GM21515 (cell line): ENCODE measurements at regions not wholly inside any gene's neighbourhood (a gene's known extent, or its start where the extent isn't known, plus 50 kb on each side); places are given as distances from the start of the nearest gene placed in this dataset.

ENCODE experiments used
- ATAC-seq: cut with Tn5 transposase; IDR thresholded peaks from one replicate; pipeline ENCODE4 v1.9.1; 2021; ENCODE audit not compliant: unreplicated experiment

- ATAC-seq: no peak
These were observed 390.7 kb upstream of the SLITRK1 start for GRCh38 chr13:84272877-84273562.

- no peak for ATAC-seq
These were observed 383.0 kb upstream of the SLITRK1 start for GRCh38 chr13:84265257-84265764.

- ATAC-seq: no peak
These were observed 381.2 kb upstream of the SLITRK1 start for GRCh38 chr13:84263354-84264069.

GRCh38 chr13:84255226-84255797 is 373.0 kb upstream of the SLITRK1 start:
- ATAC-seq: no peak

- ATAC-seq: no peak
These were observed 367.2 kb upstream of the SLITRK1 start for GRCh38 chr13:84249463-84249862.

- no peak for ATAC-seq
These were observed 361.1 kb upstream of the SLITRK1 start for GRCh38 chr13:84243340-84243739.

- ATAC-seq: no peak
These were observed 356.8 kb upstream of the SLITRK1 start for GRCh38 chr13:84239032-84239431.

GRCh38 chr13:84238381-84238780 is 356.1 kb upstream of the SLITRK1 start:
- ATAC-seq: no peak

- ATAC-seq: no peak
These were observed 354.9 kb upstream of the SLITRK1 start for GRCh38 chr13:84237143-84237542.

GRCh38 chr13:84234416-84234815 is 352.1 kb upstream of the SLITRK1 start:
- ATAC-seq: no peak

- no peak for ATAC-seq
These were observed 348.3 kb upstream of the SLITRK1 start for GRCh38 chr13:84230568-84230967.

- no peak for ATAC-seq
These were observed 328.8 kb upstream of the SLITRK1 start for GRCh38 chr13:84211048-84211447.

GRCh38 chr13:84208246-84208910 is 326.1 kb upstream of the SLITRK1 start:
- no peak for ATAC-seq

GRCh38 chr13:84207509-84207908 is 325.2 kb upstream of the SLITRK1 start:
- ATAC-seq: no peak

- ATAC-seq: no peak
These were observed 318.7 kb upstream of the SLITRK1 start for GRCh38 chr13:84200971-84201370.

- ATAC-seq: no peak
These were observed 309.9 kb upstream of the SLITRK1 start for GRCh38 chr13:84192125-84192524.

GRCh38 chr13:84191139-84191538 is 308.9 kb upstream of the SLITRK1 start:
- no peak for ATAC-seq

GRCh38 chr13:84187626-84188025 is 305.4 kb upstream of the SLITRK1 start:
- no peak for ATAC-seq

- ATAC-seq: no peak
These were observed 257.4 kb upstream of the SLITRK1 start for GRCh38 chr13:84139561-84140158.

GRCh38 chr13:84137292-84137691 is 255.0 kb upstream of the SLITRK1 start:
- peak; percentile 88 for ATAC-seq

GRCh38 chr13:84136582-84136981 is 254.3 kb upstream of the SLITRK1 start:
- no peak for ATAC-seq
